ENCODE measurements at regions not wholly inside any gene's neighbourhood (a gene's known extent, or its start where the extent isn't known, plus 50 kb on each side); places are given as distances from the start of the nearest gene placed in this dataset.

DNA sequence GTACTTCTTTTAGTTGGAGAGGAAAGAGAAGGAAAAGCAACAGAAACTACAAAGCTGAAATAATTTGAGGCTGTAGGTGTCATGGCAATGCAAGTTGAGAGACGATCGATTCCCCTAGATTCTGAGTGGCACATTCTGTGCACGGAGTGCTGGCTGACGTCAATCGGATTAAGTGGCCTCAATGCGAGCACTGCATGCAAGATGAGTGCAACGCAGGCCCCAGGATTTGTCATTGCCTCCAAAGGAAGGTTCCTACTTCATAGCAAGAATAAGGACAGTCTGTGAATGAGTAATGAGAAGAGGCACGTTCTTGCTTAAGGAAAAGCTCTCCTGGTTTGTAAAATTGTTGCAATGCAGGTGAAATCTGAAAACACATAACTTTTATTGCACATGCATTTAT lies 892.4 kb downstream of the KCNA4 start:
- TF ChIP-seq, protein P1, sequence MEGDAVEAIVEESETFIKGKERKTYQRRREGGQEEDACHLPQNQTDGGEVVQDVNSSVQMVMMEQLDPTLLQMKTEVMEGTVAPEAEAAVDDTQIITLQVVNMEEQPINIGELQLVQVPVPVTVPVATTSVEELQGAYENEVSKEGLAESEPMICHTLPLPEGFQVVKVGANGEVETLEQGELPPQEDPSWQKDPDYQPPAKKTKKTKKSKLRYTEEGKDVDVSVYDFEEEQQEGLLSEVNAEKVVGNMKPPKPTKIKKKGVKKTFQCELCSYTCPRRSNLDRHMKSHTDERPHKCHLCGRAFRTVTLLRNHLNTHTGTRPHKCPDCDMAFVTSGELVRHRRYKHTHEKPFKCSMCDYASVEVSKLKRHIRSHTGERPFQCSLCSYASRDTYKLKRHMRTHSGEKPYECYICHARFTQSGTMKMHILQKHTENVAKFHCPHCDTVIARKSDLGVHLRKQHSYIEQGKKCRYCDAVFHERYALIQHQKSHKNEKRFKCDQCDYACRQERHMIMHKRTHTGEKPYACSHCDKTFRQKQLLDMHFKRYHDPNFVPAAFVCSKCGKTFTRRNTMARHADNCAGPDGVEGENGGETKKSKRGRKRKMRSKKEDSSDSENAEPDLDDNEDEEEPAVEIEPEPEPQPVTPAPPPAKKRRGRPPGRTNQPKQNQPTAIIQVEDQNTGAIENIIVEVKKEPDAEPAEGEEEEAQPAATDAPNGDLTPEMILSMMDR (IDR thresholded peaks at IDR 0.05): no peak

GRCh38 chr11:29119707-29120618 lies 896.9 kb downstream of the KCNA4 start:
- Histone ChIP-seq H3K27me3 (ENCODE audit: control insufficient read depth, insufficient read depth, low read length) (no peaks in the 10 kb centered on the region), H3K9ac (no peak overlapping the region), H2AFZ (no peak overlapping the region), H3K27ac (no peak overlapping the region), H3K9me3 (ENCODE audit: control insufficient read depth, low read length) (no peaks in the 10 kb centered on the region), H3K4me3 (ENCODE audit: low read depth, low read length) (no peak overlapping the region), H3K79me2 (no peaks in the 10 kb centered on the region), H3K4me2 (ENCODE audit: low read length) (no peak overlapping the region), H3K4me1 (no peaks in the 10 kb centered on the region), H3K36me3 (ENCODE audit: control insufficient read depth, insufficient read depth, low read length) (no peaks in the 10 kb centered on the region)
- TF ChIP-seq, protein P1 (IDR thresholded peaks at IDR 0.05): no peak

More for the DNA sequence above, 892.4 kb downstream of the KCNA4 start:
- Histone ChIP-seq H3K9me3 (ENCODE audit: control insufficient read depth, low read length) (no peaks in the 10 kb centered on the region), H3K36me3 (ENCODE audit: control insufficient read depth, insufficient read depth, low read length) (no peaks in the 10 kb centered on the region), H3K9ac (no peak overlapping the region), H3K4me2 (ENCODE audit: low read length) (no peak overlapping the region), H3K4me3 (ENCODE audit: low read depth, low read length) (no peak overlapping the region), H3K27me3 (ENCODE audit: control insufficient read depth, insufficient read depth, low read length) (no peaks in the 10 kb centered on the region), H3K79me2 (no peaks in the 10 kb centered on the region), H3K27ac (no peak overlapping the region), H3K4me1 (no peaks in the 10 kb centered on the region), H2AFZ (no peak overlapping the region)

DNA sequence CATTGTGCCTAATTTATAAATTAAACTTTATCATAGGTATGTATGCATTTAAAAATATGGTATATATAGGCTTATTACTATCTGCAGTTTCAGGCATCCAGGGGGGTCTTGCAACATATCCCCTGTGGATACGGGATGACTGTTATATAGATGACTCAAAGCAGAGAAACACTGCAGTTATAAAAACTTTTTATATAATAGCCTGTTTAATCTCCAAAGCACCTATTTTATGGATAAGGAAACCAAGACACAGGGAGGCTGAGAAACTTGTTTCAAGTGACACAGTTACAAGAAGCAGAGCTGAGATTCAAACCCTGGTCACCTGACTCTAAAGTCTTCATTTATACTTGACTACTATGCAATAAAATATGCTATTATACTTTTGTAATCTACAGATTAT lies 897.7 kb downstream of the KCNA4 start:
- H3K27ac ChIP-seq: no peak overlapping the region
- H3K9me3 ChIP-seq (ENCODE audit: control insufficient read depth, low read length): no peaks in the 10 kb centered on the region
- TF ChIP-seq, protein P1 (IDR thresholded peaks at IDR 0.05): no peak
- H3K27me3 ChIP-seq (ENCODE audit: control insufficient read depth, insufficient read depth, low read length): no peaks in the 10 kb centered on the region
- H3K4me3 ChIP-seq (ENCODE audit: low read depth, low read length): no peak overlapping the region
- H3K4me1 ChIP-seq: no peaks in the 10 kb centered on the region
- H3K9ac ChIP-seq: no peak overlapping the region
- H3K79me2 ChIP-seq: no peaks in the 10 kb centered on the region
- H3K4me2 ChIP-seq (ENCODE audit: low read length): no peak overlapping the region
- H2AFZ ChIP-seq: no peak overlapping the region
- H3K36me3 ChIP-seq (ENCODE audit: control insufficient read depth, insufficient read depth, low read length): no peaks in the 10 kb centered on the region

DNA sequence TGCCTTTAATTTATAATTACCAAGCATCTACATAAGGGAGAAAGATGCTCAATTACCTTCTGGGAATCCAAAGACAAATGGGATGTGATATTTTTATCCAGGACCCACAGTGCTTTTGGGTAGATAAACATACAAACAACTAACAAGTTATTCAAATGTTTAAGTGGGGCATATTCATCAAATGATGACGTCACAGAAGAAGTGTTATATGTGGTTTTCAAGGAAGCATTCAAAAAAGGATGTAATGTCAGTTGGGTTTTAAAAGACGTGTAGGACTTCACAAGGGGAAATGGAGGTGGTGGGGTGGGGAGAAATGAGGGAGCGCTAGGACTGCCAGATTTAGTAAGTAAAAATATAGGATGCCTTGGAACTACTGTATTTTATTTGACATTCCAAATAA lies 915.9 kb downstream of the KCNA4 start:
- no peaks in the 10 kb centered on the region for H3K9me3 ChIP-seq (ENCODE audit: control insufficient read depth, low read length)
- TF ChIP-seq, protein P1 (IDR thresholded peaks at IDR 0.05): no peak
- H3K36me3 ChIP-seq (ENCODE audit: control insufficient read depth, insufficient read depth, low read length): no peaks in the 10 kb centered on the region
- no peak overlapping the region for H3K9ac ChIP-seq
- H3K27ac ChIP-seq: no peak overlapping the region
- no peak overlapping the region for H3K4me2 ChIP-seq (ENCODE audit: low read length)
- no peak overlapping the region for H2AFZ ChIP-seq
- H3K4me1 ChIP-seq: no peaks in the 10 kb centered on the region
- H3K79me2 ChIP-seq: no peaks in the 10 kb centered on the region
- H3K4me3 ChIP-seq (ENCODE audit: low read depth, low read length): no peak overlapping the region
- no peaks in the 10 kb centered on the region for H3K27me3 ChIP-seq (ENCODE audit: control insufficient read depth, insufficient read depth, low read length)

DNA sequence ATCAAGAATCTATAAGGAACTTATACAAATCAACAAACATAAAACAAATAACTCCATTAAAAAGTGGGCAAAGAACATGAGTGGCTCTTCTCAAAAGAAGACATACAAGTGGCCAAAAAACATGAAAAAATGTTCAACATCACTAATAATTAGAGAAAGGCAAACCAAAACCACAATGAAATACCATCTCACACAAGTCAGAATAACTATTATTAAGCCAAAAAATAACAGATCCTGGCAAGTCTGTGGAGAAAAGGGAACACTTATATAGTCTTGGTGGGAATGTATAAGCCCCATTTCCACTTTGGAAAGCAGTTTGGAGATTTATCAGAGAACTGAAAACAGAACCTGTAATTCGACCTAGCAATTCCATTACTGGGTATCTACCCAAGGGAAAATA lies 921.0 kb downstream of the KCNA4 start:
- Histone ChIP-seq H3K27me3 (ENCODE audit: control insufficient read depth, insufficient read depth, low read length) (no peaks in the 10 kb centered on the region), H3K36me3 (ENCODE audit: control insufficient read depth, insufficient read depth, low read length) (no peaks in the 10 kb centered on the region), H3K79me2 (no peaks in the 10 kb centered on the region), H3K4me2 (ENCODE audit: low read length) (no peak overlapping the region), H3K9me3 (ENCODE audit: control insufficient read depth, low read length) (no peaks in the 10 kb centered on the region), H3K4me3 (ENCODE audit: low read depth, low read length) (no peak overlapping the region), H3K27ac (no peak overlapping the region), H3K4me1 (no peaks in the 10 kb centered on the region), H2AFZ (no peak overlapping the region), H3K9ac (no peak overlapping the region)
- TF ChIP-seq, protein P1 (IDR thresholded peaks at IDR 0.05): no peak

All from parathyroid adenoma (tissue), 2 donors.